ENCODE measurements at regions not wholly inside any gene's neighbourhood (a gene's known extent, or its start where the extent isn't known, plus 50 kb on each side); places are given as distances from the start of the nearest gene placed in this dataset.
"Not testable (repeated sequence)": the region's sequence is repeated elsewhere in the genome, so short reads cannot be mapped to it uniquely, and the experiment has no call there.

DNA sequence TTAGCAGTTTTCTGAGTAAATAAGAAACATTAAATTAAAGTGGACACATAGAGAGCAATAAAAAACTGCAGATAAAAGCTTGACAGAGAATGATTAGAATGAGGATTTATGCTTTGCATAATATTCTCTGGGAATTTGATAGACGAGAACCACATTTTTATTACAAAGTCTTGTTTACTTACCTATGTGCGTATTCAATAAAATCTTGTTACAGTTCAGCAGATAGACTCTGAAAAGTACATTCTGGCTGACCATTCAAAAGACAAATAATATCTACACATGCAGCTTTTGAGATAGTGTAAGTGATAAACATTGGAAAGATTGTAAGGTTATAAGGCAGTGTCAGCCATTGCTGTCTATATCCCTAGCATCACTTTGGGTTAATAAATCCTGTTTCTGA is 381.6 kb downstream of the NYAP2 start:
- no peak for DNase-seq

DNA sequence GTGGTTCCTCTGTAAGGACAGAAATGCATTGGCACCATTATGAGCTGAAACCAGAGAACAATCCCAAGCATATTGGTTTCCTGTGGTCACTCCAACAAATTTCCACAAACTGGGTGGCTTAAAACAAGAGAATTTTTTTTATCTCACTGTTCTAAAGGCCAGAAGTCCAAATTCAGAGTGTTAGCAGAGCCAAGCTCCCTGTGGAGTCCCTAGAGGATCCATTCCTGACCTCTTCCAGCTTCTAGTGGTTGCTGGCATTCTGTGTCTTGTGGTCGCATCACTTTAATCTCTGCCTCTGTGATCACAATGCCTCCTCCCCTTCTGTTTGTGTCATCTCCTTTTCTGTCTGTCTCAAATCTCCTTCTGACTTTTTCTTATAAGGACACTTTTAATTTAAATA is 380.3 kb downstream of the NYAP2 start:
- DNase-seq: no peak

DNA sequence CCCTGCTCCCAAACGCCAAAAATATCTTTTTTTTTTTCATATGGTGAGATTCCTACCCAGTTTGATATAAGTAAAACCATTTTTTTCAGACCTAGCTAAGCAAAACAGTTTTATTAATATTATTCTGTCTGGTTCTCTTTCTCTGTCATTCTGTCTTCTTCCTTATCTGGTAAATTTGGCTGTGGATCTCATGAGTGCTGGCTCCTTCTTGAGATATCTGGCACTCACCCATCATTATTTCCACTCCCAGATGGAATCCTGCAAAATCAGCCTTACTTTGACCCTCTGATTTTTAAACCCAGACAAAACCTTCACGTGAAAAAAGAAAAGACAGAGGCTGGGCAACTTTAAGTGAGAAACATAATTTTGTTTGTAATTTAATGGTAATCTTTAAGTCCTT is 373.6 kb downstream of the NYAP2 start:
- no peak for DNase-seq

DNA sequence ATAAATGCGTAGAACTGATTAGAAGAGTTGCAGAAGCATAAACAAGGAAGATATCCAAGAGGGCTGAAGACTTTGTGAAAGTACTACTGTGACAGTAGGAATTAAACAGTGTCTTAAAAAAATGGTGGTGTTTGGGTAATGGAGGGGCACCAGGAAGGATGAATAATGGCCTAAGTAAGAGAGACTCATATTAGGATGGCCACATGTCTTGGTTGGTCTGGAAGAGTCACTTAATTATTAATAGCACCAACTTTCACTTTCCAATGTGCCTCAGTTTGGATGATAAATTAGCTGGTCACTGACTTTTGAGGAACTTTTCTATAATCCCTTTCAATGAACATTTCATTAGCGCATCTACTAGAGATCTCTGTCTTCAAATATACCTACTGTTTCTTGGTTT is 372.2 kb downstream of the NYAP2 start:
- DNase-seq: no peak

DNA sequence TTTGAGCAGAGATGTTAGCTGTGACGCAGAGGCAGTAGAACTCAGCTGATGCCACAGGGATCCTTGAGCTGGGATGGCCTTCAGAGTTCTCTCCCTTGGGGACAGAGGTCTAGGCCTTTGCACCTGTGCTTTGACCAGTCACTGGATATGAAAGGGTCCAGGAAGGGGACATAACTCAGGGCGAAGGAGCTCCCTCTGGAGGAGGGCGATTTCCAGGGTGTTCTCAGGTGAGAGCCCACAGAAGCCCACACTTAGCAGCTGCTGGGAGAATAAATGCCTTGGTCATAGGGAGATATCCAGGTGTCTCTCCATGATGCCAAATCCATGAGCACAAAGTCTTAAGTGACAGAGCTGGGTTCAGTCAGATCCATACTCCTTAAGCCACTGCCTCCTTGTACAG is 369.2 kb downstream of the NYAP2 start:
- no peak for DNase-seq

DNA sequence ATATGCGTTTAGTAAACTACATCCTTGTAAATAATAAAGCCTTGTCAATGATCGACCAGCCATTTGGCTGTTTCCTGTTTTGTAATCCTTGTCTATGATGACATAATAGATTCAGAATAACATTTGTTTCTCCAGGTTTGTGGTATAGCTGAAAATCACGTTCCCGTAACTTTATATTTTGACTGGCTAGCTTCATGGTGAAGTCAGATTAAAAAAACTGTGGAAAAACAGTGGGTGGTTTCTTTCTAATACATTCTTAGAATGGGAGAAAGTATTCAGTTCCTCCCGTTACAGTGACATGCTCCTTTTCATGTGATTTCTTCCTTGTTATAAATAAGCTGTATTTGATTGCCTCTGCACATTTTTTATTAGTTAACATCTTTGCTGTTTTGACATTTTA is 366.9 kb downstream of the NYAP2 start:
- no peak for DNase-seq

DNA sequence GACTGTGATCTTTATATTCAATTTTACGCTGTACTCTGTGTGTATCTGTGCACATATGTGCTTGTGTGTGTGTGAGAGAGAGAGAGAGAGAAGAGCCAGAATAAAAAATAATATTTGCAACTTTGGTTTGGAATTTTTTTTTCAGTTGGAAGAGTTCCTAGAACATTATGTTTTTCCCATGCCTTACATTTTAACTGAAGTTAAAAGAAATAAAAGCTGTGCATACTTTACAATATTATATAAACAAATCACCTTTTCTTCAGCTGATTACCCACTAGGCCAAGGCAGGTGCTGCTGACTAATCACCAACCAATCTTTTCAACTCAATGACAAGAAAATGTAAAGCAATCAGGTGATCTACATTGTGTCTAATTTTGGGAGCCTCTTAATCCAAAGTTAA is 366.3 kb downstream of the NYAP2 start:
- no peak for DNase-seq

DNA sequence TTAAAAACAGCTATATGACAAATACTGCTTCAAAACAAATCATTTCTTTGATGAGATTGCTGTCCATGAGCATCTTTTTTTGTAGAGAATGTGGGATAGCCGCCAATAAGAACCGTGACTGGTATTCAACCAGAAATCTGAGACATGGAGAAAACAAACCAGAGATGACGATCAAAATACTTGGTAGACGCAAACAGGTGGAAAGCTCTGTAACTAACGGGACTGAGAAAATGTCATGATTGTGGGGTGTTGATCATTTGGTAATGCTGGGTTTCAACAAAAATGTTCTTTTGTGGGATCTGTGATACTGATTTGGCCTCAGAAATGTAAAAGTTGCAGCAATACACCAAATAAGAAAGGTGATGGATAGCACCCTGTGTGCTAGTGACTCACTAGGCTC is 364.8 kb downstream of the NYAP2 start:
- DNase-seq: no peak

DNA sequence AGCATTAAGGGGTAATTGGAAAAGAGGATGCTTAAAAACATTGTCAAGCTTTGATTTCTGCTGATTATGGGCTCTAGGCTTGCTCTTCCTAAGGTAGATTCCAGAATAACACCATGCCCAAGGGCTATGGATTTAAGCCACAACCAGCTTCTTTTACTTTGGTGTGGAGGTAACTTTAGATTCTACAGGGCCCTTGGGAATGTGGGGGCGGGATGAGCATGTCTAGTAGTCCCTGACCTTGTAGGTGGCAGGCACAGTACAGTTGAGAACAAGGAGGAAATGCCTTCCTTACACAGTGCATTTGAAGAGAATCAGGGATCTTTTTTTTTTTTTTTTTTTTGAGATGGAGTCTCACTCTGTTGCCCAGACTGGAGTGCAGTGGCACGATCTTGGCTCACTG is 364.2 kb downstream of the NYAP2 start:
- DNase-seq: no peak

DNA sequence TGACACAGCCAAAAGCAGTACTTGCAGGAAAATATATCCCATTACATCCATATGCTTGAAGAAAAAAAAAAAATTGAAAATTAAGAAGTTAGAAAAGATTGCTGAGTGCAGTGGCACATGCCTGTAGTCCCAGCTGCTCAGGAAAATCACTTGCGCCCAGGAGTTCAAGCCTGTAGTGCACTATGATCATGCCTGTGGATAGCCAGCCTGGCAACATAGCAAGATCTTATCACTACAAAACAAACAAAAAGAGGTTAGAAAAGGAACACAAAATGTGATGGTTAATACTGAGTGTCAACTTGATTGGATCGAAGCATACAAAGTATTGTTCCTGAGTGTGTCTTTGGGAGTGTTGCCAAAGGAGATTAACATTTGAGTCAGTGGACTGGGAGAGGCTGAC is 361.9 kb downstream of the NYAP2 start:
- DNase-seq: no peak

DNA sequence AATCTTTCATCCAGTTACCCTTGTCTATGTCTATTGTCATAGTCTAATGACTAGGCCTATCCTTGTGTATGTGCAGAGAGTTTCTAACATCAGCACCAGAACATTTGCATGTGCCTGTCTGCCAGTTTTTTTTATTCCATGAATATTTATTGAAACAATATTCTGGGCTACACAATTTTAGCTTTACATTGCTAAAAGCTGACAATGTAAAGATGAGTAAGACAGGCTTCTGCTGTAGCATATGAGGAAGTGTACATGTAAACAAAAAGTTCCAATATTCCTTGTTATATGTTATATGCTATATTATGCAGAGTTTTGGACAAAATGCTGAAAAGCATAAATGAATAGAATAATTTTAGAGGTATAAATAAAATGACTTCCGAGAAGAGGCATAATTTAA is 357.7 kb downstream of the NYAP2 start:
- no peak for DNase-seq

DNA sequence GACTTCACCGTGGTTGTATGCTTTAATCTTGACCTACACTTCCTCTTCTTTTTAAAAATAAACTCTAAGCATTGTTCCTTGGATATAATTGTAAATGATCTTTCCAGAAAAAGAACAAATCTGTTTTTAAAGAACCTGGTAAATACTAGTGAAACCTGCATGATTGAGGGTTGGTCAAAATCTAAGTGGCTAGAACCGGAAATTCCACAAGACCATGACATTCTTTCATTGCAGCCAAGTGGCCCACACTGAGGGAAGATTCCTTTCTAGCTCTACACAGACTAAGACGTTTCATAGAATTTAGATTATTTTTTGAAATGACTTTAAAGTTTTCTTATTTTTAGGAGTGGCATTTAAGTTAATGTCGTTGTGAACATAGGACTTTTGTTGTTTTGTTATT is 356.7 kb downstream of the NYAP2 start:
- no peak for DNase-seq

DNA sequence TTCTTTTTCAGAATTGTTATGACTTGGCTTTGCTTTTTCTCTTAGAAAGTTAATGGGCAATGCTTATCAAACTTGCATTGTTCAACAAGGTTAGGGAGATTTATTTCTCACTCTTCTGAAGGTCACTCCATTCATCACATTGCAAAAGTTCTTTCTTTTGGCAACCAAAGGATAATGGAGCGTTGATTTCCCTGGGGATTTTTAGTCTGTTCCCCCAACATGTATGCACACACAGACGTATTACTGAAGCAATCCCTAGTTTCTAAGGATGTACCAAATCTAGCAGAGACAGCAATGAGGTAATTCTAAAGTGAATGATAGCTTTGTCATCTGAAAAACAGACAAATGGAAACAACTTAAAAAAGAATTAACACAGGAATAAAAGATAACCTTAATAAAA is 349.1 kb downstream of the NYAP2 start:
- DNase-seq: no peak

DNA sequence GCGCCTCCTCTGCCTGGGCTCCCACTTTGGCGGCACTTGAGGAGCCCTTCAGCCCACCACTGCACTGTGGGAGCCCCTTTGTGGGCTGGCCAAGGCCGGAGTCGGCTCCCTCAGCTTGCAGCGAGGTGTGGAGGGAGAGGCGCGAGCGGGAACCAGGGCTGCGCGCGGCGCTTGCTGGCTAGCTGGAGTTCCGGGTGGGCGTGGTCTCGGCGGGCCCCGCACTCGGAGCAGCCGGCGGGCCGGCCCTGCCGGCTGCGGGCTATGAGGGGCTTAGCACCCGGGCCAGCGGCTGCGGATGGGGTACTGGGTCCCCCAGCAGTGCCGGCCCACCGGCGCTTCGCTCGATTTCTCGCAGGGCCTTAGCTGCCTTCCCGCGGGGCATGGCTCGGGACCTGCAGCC is 344.5 kb downstream of the NYAP2 start:
- not testable (repeated sequence) for DNase-seq

DNA sequence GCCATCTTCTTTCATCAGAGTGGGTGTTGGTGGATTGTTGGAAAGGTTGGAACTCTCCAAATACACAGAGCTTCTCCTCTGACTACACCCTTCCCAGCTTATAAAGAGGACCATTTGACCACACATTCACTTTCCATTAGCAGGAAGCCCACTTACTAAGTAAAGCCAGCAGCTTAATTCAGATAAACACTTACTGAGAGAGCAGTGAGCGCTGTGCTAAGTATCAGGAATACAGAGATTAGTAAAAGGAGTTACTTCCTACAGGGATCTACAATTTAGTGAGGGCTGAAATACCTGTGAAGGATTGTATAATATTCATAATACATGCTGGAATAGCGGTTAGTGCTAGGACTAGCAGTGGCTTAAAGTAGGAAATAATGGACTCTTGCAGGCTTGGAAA is 343.0 kb downstream of the NYAP2 start:
- no peak for DNase-seq

DNA sequence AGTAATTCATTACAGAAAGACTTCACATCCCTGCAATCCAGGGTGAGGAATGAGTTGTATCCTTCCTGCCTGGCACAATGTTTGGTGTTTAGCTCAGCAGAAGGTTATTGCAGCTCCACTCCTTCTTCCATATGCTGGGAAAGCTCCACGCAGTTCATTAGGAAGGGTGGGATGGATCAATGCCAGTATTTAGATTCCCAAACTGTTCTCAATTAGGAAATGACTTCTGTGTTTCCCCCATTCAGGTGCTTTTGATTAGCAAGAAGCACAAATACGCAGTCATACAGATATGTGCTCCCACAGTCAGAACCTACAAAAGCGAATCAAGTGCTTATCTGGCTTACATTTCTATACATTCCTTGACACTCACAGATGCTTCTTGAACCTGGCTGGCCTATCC is 340.6 kb downstream of the NYAP2 start:
- DNase-seq: no peak

DNA sequence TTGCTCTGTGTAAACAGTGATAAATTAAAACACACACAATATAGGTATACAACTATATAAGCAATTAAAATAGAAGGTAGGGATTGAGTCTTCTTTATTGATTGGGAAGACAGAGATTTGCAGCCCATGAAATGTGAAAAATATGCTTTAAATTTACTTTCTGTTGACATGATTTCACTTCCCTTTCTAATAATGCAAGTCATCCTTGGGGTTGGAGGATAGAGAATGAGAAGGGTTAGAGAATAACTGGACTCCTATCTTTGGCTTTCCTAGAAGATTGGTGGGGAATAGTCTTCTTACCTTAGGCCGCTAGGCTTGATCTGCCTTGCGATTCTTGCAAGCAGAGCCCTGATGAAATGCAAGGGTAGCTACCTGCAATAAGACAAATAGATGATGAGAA is 339.8 kb downstream of the NYAP2 start:
- no peak for DNase-seq

DNA sequence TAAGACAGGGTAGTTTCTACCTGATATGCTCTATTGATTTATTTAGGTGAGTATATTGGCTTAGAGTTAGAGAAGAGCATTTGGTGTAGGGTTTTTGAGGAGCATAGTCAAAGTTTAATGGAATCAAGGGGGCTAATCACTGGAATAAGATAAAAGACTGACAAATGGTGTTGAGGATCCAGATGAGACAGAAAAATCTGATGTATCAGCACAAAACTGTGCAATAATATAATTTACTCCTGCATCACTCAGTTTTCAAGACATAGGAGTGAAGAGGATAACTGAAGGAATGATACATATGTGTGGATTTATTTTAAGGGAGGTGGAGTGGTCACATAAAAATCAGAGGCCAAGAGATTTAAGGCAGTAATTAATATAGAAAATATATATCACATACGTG is 339.2 kb downstream of the NYAP2 start:
- no peak for DNase-seq

DNA sequence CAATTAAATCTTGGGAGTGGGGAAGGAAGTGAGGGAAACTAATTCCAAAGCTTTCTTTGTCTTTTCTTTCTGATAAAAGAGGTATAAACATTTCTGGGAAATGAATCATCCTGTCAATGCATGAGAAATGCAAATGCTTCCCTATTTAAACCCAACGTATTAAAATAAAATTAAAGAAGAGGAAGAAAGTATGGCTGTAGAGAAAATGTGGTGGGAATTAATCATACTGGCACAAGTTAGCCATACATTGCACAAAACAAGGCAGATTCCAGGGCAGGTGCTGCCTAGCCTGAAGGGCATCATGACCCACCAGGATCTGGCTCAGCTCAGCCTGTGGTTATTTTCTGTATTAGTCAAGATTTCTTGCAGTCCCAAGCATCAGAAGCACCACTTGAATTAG is 338.0 kb downstream of the NYAP2 start:
- DNase-seq: no peak

DNA sequence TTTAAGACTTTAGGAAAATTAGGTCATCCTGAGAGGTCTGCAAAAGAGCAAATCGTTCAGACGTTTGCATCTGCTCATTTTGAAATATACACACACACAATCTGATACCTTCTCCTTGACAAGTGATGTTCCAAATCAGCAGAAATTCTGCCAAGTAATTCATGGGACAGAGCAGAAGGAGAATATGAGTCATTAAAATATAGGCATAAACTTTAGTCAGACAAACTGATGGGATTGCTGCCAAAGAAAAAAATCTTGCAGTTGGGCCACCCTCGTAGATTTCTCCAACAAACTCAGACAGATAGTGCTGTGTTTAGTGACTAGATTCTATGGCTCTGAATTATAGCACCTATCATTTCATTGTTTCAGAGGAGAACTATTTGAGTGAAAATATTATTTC is 336.3 kb downstream of the NYAP2 start:
- peak; percentile 64 for DNase-seq

DNA sequence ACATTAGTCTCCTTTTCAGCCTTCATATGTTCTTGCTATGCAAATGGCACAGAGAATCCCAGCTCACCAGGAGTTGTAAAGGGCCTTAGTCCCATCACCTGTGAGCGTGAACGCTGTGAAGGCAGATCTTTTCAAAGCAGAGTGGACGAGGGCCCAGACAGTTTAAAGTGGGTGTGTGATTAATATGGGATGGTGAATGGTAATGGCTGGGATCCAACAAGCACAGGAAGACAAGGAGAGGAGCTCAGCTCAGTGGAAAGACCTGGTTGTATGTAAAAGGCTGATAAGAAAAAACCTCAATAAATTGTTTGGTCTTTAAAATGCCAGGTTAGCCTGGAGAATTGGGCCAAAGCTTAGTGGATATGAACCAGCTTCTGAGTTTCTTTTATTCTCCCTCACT is 326.2 kb downstream of the NYAP2 start:
- no peak for DNase-seq
